NCI-H187 (cell line): ENCODE measurements at regions not wholly inside any gene's neighbourhood (a gene's known extent, or its start where the extent isn't known, plus 50 kb on each side); places are given as distances from the start of the nearest gene placed in this dataset.

Source experiments
- DNase-seq, 2 experiments: peaks; one replicate each; lab custom pipeline; 2025; lab: John Stamatoyannopoulos, UW

GRCh38 chr13:107113387-107113786, 545.5 kb upstream of the ARGLU1 start:
- DNase-seq: no peak

DNA sequence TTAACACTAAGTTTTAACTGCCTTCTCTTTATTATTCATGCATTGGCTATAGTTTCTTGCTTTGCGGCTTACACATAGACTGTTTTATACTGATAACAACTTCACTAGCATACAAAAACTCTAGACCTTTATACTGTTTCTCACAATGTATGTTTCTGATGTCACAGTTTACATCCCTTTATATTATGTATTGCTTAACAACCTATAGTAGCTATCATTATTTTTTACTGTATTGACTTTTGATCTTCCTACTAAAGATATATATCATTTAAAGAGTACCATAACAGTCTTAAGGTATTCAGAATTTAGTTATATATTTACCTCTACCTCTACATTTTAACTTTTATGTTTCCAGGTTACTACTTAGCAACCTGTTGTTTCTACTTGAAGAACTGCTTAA, 543.3 kb upstream of the ARGLU1 start:
- no peak for DNase-seq

DNA sequence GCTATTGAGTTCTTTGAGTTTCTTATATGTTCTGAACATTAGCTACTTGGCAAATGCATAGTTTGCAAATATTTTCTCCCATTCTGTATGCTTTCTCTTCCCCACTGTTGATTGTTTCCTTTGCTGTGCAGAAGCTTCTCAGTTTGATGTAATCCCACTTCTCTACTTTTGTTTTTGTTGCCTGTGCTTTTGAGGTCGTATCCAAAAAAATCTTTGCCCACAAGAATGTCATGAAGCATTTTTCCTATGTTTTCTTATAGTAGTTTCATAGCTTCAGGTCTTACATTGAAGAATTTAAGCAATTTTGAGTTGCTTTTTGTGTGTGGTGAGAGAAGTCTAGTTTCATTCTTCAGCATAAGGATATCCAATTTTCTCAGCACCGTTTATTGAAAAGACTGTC, 536.7 kb upstream of the ARGLU1 start:
- DNase-seq: no peak

DNA sequence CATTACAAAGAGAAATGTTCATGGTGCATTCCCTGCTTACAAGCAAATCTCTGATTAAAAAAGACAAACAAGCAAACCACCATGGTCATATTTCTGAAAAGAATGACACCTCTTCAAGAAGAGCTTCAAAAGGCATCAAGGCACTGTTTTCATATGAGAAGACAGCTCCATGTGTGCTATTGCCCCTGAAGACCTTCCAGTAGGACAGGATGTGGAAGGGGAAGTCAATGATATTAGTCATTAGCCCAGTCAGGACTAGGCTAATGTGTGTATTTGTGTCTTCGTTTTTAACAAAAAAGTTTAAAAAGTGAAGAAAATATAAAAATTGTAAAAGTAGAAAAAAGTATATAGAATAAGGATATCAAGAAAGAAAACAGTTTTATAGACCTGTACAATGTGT, 534.7 kb upstream of the ARGLU1 start:
- DNase-seq: no peak

DNA sequence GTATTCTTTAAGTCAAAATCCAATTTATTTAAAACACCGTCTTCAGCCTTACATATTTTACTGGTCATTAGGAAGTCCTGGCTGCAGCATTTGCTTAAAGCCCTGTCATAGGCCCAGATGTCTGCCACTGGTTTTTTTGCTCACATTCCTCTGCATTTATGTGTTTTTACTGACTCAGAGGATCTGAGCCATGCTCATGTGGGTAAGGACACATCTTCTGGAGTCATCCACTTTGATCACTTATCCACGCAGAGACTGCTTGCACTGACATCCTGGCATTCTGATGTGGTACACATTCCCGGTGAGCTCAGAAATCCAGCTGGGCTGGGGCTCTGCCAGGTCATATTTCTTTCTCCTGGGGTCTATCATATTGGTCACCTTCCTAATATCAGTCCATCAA, 531.7 kb upstream of the ARGLU1 start:
- no peak for DNase-seq

GRCh38 chr13:107097916-107098315, 530.0 kb upstream of the ARGLU1 start:
- DNase-seq: no peak

DNA sequence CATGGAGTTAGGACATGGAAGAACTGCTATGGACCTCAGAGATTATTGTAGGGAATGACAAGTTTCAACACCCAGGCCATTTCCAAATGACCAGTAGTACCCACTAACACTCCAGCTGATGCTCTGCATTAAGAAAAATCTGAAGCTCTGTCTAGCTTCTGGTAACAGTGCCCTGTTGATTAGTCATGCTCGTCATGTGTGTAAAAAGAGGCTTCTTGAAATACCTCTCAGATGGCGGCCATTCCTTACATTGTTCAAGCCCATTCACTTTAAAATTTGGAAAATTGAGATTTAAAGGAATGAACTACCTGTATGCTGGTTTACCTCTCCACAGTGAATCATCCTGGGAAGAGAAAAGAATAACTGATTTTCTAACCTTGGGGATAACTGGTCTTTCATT, 527.9 kb upstream of the ARGLU1 start:
- no peak for DNase-seq

GRCh38 chr13:107091861-107092260, 523.9 kb upstream of the ARGLU1 start:
- DNase-seq: no peak

GRCh38 chr13:107091428-107091827, 523.5 kb upstream of the ARGLU1 start:
- DNase-seq: no peak

DNA sequence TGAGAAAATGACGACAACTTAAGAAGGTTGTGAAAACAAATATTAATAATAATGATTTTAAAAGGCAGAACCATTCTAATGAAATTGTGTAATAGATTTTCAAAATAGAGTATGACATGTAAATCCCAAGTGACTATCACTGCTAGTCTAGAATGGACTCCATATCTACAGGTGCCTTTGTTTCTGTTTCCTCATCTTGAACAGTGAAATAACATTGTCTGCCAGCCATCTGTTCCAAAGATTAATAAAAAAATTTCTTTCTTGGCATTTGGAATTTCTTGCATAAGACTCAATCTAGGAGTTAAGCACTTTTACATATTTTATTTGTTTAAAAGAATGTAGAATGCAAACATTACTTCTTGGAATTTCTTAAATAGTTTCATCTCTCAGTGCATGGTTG, 520.1 kb upstream of the ARGLU1 start:
- no peak for DNase-seq

GRCh38 chr13:107079423-107080049, 511.6 kb upstream of the ARGLU1 start:
- no peak for DNase-seq

DNA sequence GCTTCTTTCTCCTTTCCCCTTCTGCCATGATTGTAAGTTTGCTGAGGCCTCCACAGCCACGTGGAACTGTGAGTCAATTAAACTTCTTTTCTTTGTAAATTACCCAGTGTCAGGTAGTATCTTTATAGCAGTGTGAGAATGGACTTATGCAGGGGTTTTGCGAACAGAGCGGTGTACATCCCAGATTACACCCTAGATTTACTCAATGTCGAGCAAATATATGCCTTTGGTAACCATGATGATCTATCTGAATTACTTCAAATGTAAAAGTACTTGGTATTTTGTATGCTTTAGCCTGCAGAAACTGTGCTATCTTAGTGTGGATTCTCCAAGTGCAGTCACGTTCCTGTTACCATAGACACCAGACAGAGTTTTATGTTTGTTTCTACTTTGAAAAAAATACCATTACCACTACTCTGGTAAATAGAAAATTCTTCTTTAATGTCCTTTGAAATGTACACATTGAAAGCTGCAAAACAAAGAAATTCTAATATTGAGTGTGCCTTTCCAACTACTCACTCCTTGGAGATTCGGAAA, 510.4 kb upstream of the ARGLU1 start:
- no peak for DNase-seq

DNA sequence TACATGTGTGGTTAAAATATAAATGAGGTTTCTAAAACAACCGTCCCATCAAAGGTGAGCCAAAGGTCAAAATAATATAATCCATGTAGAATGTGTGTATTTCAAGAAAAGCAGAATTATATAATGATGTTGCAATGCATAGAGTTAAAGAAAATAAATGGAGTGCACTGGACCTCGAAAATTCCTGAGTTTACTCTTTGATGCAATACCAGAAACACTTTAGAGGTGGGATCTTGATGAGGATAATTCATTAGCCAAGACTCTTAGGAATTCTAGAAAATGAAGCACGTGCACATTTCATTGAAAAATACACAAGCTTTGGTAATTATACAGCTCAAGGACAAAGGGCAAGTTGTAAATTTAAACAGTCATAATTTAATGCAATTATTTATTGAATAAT, 508.9 kb upstream of the ARGLU1 start:
- no peak for DNase-seq

GRCh38 chr13:107075576-107075975, 507.6 kb upstream of the ARGLU1 start:
- no peak for DNase-seq

DNA sequence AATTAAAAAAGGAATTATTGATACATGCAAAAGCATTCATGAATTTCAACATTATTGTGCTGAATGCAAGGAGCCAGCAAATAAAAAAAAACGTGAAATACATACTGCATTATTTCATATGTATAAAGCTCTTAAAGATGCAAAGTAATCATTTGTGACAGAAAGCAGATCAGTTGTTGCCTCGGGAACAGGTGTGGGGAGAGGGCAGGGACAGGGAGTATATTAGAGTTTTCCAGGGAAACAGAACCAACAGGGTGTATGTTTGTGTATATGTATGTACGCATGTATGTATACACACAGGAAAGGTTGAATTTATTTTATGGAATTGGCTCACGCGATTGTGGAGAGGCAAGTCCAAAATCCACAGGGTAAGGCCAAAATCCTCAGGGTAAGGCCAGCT, 502.9 kb upstream of the ARGLU1 start:
- DNase-seq: no peak

GRCh38 chr13:107069108-107069776, 501.3 kb upstream of the ARGLU1 start:
- no peak for DNase-seq

- no peak for DNase-seq
Measured at GRCh38 chr13:107067381-107067780, 499.4 kb upstream of the ARGLU1 start.

GRCh38 chr13:107066355-107066754, 498.4 kb upstream of the ARGLU1 start:
- no peak for DNase-seq

DNA sequence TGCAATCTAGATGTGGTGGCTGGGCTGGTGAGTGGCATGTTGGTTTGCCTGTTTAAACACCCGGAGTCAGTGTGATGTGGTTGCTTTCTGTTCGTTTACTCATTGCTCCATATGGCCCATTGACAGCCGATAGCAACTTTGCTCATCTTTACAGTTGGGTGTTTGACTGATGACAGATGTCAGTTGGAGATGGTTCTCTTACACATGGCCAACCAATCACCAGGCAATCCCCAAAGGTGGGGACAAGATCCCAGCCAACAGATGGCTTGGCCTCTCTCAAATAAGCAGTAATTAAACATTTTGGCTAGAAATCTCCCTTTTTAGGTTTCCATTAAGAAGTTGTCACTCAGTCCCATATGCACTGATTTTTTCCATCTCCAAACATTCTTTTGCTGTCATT, 497.1 kb upstream of the ARGLU1 start:
- no peak for DNase-seq

- no peak for DNase-seq
Measured at GRCh38 chr13:107057028-107057631, 489.2 kb upstream of the ARGLU1 start.

DNA sequence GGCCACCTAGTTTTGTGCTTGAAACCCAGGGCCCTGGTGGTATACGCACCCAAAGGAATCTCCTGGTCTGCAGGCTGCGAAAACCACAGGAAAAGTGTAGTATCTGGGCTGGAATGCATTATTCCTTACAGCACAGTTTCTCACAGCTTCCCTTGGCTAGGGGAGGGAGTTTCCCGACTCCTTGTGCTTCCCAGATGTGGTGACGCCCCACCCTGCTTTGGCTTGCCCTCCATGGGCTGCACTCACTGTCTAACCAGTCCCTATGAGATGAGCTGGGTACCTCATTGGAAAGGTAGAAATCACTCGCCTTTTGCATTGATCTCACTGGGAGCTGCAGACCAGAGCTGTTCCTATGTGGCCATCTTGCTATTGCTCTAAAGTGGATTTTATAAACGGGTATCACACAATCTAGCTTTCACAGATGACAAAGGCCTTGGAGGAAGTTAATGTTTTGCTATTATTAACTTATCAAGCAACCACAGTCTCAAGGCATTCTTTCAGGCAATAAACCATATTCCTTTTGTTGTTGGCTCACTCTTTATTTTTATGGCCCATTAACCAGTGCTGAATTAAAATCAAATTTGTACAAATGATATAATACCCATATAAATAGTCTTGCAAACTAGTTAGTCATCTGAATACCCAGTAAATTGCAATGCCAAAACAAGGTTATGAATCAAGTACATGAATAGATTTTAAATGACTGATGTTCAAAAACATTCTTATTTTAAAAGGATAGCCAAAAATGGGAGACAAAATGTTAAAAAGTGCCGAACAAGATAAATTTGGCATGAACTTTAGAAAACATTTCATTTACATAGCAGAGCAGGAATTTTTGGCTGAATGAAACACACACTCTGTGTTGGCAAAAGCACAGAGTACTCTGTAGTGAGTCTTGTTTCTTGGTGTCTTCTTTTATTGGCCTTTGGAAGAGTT, 475.4 kb upstream of the ARGLU1 start:
- no peak for DNase-seq

- DNase-seq: no peak
Measured at GRCh38 chr13:107035778-107036177, 467.8 kb upstream of the ARGLU1 start.
